ENCODE measurements at regions not wholly inside any gene's neighbourhood (a gene's known extent, or its start where the extent isn't known, plus 50 kb on each side); places are given as distances from the start of the nearest gene placed in this dataset.
"Not testable (repeated sequence)": the region's sequence is repeated elsewhere in the genome, so short reads cannot be mapped to it uniquely, and the experiment has no call there.

GRCh38 chr9:14990647-14991046, 80.4 kb upstream of the FREM1 start:
- TF ChIP-seq RAD51 (IDR thresholded peaks at IDR 0.05; ENCODE audit: borderline replicate concordance, low read depth); RBM22 (IDR thresholded peaks at IDR 0.05; ENCODE audit: low read depth, low read length, poor library complexity, severe bottlenecking); ZBTB8A (IDR thresholded peaks at IDR 0.05; ENCODE audit: partially characterized antibody); EZH2 (IDR thresholded peaks at IDR 0.05; ENCODE audit: borderline replicate concordance, low read depth, low read length); ZFP1 (CRISPR knock-in tag; IDR thresholded peaks at IDR 0.05); ETS1 (conservative IDR thresholded peaks at IDR 0.05; ENCODE audit: control insufficient read depth, low read depth, low read length); PRMT5 (CRISPR knock-in tag; IDR thresholded peaks at IDR 0.05); ZNF561 (CRISPR knock-in tag; conservative IDR thresholded peaks at IDR 0.05); CTCF (IDR thresholded peaks at IDR 0.05 in 2 of 3, conservative IDR thresholded peaks at IDR 0.05 in 1 of 3; ENCODE audit: insufficient read depth in 2 of 3, low read depth in 1 of 3, low read length in 3 of 3): not testable (repeated sequence)

Data from K562 (cell line).